ENCODE measurements at regions not wholly inside any gene's neighbourhood (a gene's known extent, or its start where the extent isn't known, plus 50 kb on each side); places are given as distances from the start of the nearest gene placed in this dataset.
"Not testable (repeated sequence)": the region's sequence is repeated elsewhere in the genome, so short reads cannot be mapped to it uniquely, and the experiment has no call there.

- no peak overlapping the region for H3K27ac ChIP-seq (ENCODE audit: low read depth, low read length)
- no peak for DNase-seq (ENCODE audit: low read depth, low spot score)
Measured at GRCh38 chr10:36412942-36413341, 712.5 kb upstream of the ANKRD30A start.

GRCh38 chr10:36400238-36400637 is 725.2 kb upstream of the ANKRD30A start:
- intact Hi-C loops (cut with micrococcal nuclease); H3K9me2 ChIP-seq (ENCODE audit: insufficient read depth); H3K4me2 ChIP-seq (ENCODE audit: low read length); H3K4me3 ChIP-seq (replicated peaks in 1 of 2; ENCODE audit: low read depth in 1 of 2, low read length in 2 of 2); BruUV-seq (replicated peaks); DNase-seq (ENCODE audit: low read depth, low spot score); H3K9me3 ChIP-seq (ENCODE audit: control insufficient read depth in 1 of 2, insufficient read depth in 1 of 2, low read depth in 1 of 2, low read length in 2 of 2); POLR2A ChIA-PET; H4K20me1 ChIP-seq (ENCODE audit: insufficient read depth); H3K4me1 ChIP-seq (ENCODE audit: control insufficient read depth in 1 of 2, insufficient read depth in 2 of 2, low read length in 2 of 2); H3K9ac ChIP-seq (ENCODE audit: low read length); CTCF ChIA-PET; H3K27ac ChIP-seq (ENCODE audit: low read depth, low read length); ATAC-seq; H3K27me3 ChIP-seq (ENCODE audit: insufficient read depth, low read length); RAD21 ChIA-PET (ENCODE audit: low non-redundant PET in 1 of 2, low total read pairs in 2 of 2, uncharacterized antibody in 2 of 2, unreplicated experiment in 2 of 2); H3K36me3 ChIP-seq (ENCODE audit: control insufficient read depth in 1 of 2, insufficient read depth in 2 of 2, low read length in 2 of 2); H2AFZ ChIP-seq (ENCODE audit: low read depth, low read length, poor library complexity, severe bottlenecking); H3K79me2 ChIP-seq (ENCODE audit: insufficient read depth, low read length): not testable (repeated sequence)

More at GRCh38 chr10:36412942-36413341, 712.5 kb upstream of the ANKRD30A start:
- no peaks in the 10 kb centered on the region for H3K36me3 ChIP-seq (ENCODE audit: control insufficient read depth in 1 of 2, insufficient read depth in 2 of 2, low read length in 2 of 2)
- no peak overlapping the region for H3K4me2 ChIP-seq (ENCODE audit: low read length)
- no peak overlapping the region for H2AFZ ChIP-seq (ENCODE audit: low read depth, low read length, poor library complexity, severe bottlenecking)
- TF ChIP-seq FOSL1 (IDR thresholded peaks at IDR 0.05; ENCODE audit: low read depth) (no peak), MAX (IDR thresholded peaks at IDR 0.05) (no peak), ZNF274 (IDR thresholded peaks at IDR 0.05; ENCODE audit: low read depth, low read length) (no peak), YY1 (IDR thresholded peaks at IDR 0.05; ENCODE audit: extremely low read depth, insufficient replicate concordance, low read depth, low read length) (no peak), SIN3A (IDR thresholded peaks at IDR 0.05; ENCODE audit: low read depth) (no peak), CBX3 (IDR thresholded peaks at IDR 0.05; ENCODE audit: low read depth) (no peak), CEBPB (IDR thresholded peaks at IDR 0.05; ENCODE audit: low read depth) (no peak), POLR2AphosphoS5 (IDR thresholded peaks at IDR 0.05; ENCODE audit: low read depth, low read length) (no peak), ELF1 (IDR thresholded peaks at IDR 0.05; ENCODE audit: borderline replicate concordance, low read depth) (no peak), EZH2phosphoT487 (IDR thresholded peaks at IDR 0.05; ENCODE audit: borderline replicate concordance) (no peak), EZH2 (IDR thresholded peaks at IDR 0.05) (no peak), SP1 (IDR thresholded peaks at IDR 0.05; ENCODE audit: low read depth) (no peak), RAD21 (IDR thresholded peaks at IDR 0.05; ENCODE audit: low read depth) (no peak), EGR1 (IDR thresholded peaks at IDR 0.05; ENCODE audit: low read depth) (no peak), ZFX (IDR thresholded peaks at IDR 0.05) (no peak), SRF (IDR thresholded peaks at IDR 0.05; ENCODE audit: low read depth) (no peak), TCF7L2 (IDR thresholded peaks at IDR 0.05; ENCODE audit: borderline replicate concordance, extremely low read depth, insufficient read depth, insufficient read length) (no peak)
- no peak overlapping the region for H3K4me3 ChIP-seq (replicated peaks in 1 of 2; ENCODE audit: low read depth in 1 of 2, low read length in 2 of 2)
- no peak overlapping the region for H3K9ac ChIP-seq (ENCODE audit: low read length)
- H3K79me2 ChIP-seq (ENCODE audit: insufficient read depth, low read length), result no peaks in the 10 kb centered on the region
- intact Hi-C loops (cut with micrococcal nuclease), result no loop called here
- CTCF ChIA-PET, result no interaction called here
- H3K9me2 ChIP-seq (ENCODE audit: insufficient read depth), result no peaks in the 10 kb centered on the region
- POLR2A ChIA-PET, result no interaction called here
- ATAC-seq, result no peak
- H3K4me1 ChIP-seq (ENCODE audit: control insufficient read depth in 1 of 2, insufficient read depth in 2 of 2, low read length in 2 of 2), result no peaks in the 10 kb centered on the region
- RAD21 ChIA-PET (ENCODE audit: low non-redundant PET in 1 of 2, low total read pairs in 2 of 2, uncharacterized antibody in 2 of 2, unreplicated experiment in 2 of 2), result no interaction called here
- no peaks in the 10 kb centered on the region for H4K20me1 ChIP-seq (ENCODE audit: insufficient read depth)
- H3K9me3 ChIP-seq (ENCODE audit: control insufficient read depth in 1 of 2, insufficient read depth in 1 of 2, low read depth in 1 of 2, low read length in 2 of 2), result peaks cover 5 to 15% of the 10 kb centered on the region in 2 experiments; a peak in 3 of 4 replicates
- no peaks in the 10 kb centered on the region for H3K27me3 ChIP-seq (ENCODE audit: insufficient read depth, low read length)
- BruUV-seq (replicated peaks), result no TSS peak
